ENCODE measurements at regions not wholly inside any gene's neighbourhood (a gene's known extent, or its start where the extent isn't known, plus 50 kb on each side); places are given as distances from the start of the nearest gene placed in this dataset.

GRCh38 chr15:46858150-46858549, 859.2 kb upstream of the SEMA6D start:
- Histone ChIP-seq H3K4ac (ENCODE audit: low read depth, low read length) (no peak overlapping the region), H3K56ac (ENCODE audit: extremely low read depth, insufficient read depth, low read length) (no peak overlapping the region), H2BK15ac (ENCODE audit: low read depth, low read length) (no peak overlapping the region), H4K8ac (ENCODE audit: low read depth in 2 of 2, low read length in 2 of 2) (no peak overlapping the region), H3K14ac (replicated peaks; ENCODE audit: low read depth, low read length) (no peak overlapping the region), H2BK5ac (ENCODE audit: low read depth, low read length, poor library complexity, severe bottlenecking) (no peak overlapping the region), H4K5ac (ENCODE audit: low read depth, low read length) (no peak overlapping the region), H2BK120ac (ENCODE audit: low read depth, low read length) (no peak overlapping the region), H3K27me3 (ENCODE audit: control insufficient read depth, insufficient read depth, low read length) (no peaks in the 10 kb centered on the region), H3K9me1 (ENCODE audit: insufficient read depth, low read length) (no peaks in the 10 kb centered on the region), H3K4me1 (ENCODE audit: control insufficient read depth, insufficient read depth, low read length) (no peaks in the 10 kb centered on the region), H3K27ac (ENCODE audit: insufficient read depth, low read length) (no peak overlapping the region), H2AK9ac (replicated peaks; ENCODE audit: low read depth, low read length, poor library complexity) (no peak overlapping the region), H2AK5ac (ENCODE audit: low read depth, low read length) (no peak overlapping the region), H2BK20ac (ENCODE audit: low read depth, low read length) (no peak overlapping the region), H3K9ac (ENCODE audit: low read depth, low read length) (no peak overlapping the region), H3K23ac (ENCODE audit: low read depth, low read length) (no peak overlapping the region), H3K9me3 (ENCODE audit: control insufficient read depth, insufficient read depth, low read length) (peaks cover 8% of the 10 kb centered on the region), H3K79me1 (ENCODE audit: low read depth in 1 of 2, low read length in 2 of 2) (no peaks in the 10 kb centered on the region), H3K18ac (ENCODE audit: low read depth, low read length) (no peak overlapping the region), H3K4me2 (ENCODE audit: low read depth, low read length) (no peak overlapping the region), H3K4me3 (ENCODE audit: insufficient read depth, low read depth, low read length) (no peak overlapping the region), H4K20me1 (ENCODE audit: insufficient read depth, low read length) (no peaks in the 10 kb centered on the region), H2AFZ (replicated peaks; ENCODE audit: low read length, poor library complexity) (no peak overlapping the region), H3K36me3 (ENCODE audit: control insufficient read depth, insufficient read depth, low read length) (no peaks in the 10 kb centered on the region), H4K91ac (ENCODE audit: insufficient read depth, low read depth, low read length) (no peak overlapping the region)
- ChIA-PET POLR2A (ENCODE audit: unreplicated experiment) (no interaction called here), CTCF (no interaction called here)
- ATAC-seq (ENCODE audit: low read depth) (no peak), DNase-seq (no peak)
- intact Hi-C loops (cut with micrococcal nuclease): no loop called here
- no TSS peak for BruUV-seq (replicated peaks)
- no CpG with 5 or more reads among the region's 3 CpGs for WGBS, 2 experiments (ENCODE audit: extremely low coverage in 2 of 2, insufficient read length in 1 of 2)
- TF ChIP-seq BHLHE40 (IDR thresholded peaks at IDR 0.05; ENCODE audit: low read depth, low read length) (no peak), MAFK (IDR thresholded peaks at IDR 0.05; ENCODE audit: low read depth, low read length) (no peak), ELK1 (IDR thresholded peaks at IDR 0.05; ENCODE audit: borderline replicate concordance, low read depth, low read length) (no peak), SMC3 (IDR thresholded peaks at IDR 0.05; ENCODE audit: low read depth, low read length) (no peak), USF2 (IDR thresholded peaks at IDR 0.05; ENCODE audit: low read depth, low read length) (no peak), FOS (IDR thresholded peaks at IDR 0.05; ENCODE audit: low read depth, low read length) (no peak), RCOR1 (IDR thresholded peaks at IDR 0.05; ENCODE audit: insufficient replicate concordance, low read length) (no peak), CEBPB (IDR thresholded peaks at IDR 0.05; ENCODE audit: low read depth, low read length) (no peak), MAZ (IDR thresholded peaks at IDR 0.05; ENCODE audit: borderline replicate concordance, low read depth, low read length) (no peak), RFX5 (IDR thresholded peaks at IDR 0.05; ENCODE audit: low read depth, low read length) (no peak), RAD21 (IDR thresholded peaks at IDR 0.05; ENCODE audit: low read length) (no peak), POLR2A (IDR thresholded peaks at IDR 0.05; ENCODE audit: low read depth, low read length) (no peak), CHD1 (IDR thresholded peaks at IDR 0.05; ENCODE audit: low read depth, low read length) (no peak), NFE2L2 (IDR thresholded peaks at IDR 0.05; ENCODE audit: low read depth, low read length) (no peak), MXI1 (IDR thresholded peaks at IDR 0.05; ENCODE audit: borderline replicate concordance, low read depth, low read length) (no peak), CTCF (conservative IDR thresholded peaks at IDR 0.05; ENCODE audit: low read depth, low read length) (no peak)
- dilution Hi-C loops (cut with HindIII; ENCODE audit: low sequenced_read_pairs, unreplicated experiment): no loop called here
- in situ Hi-C loops (cut with MboI; ENCODE audit: low sequenced_read_pairs): no loop called here

Measured in IMR-90 (cell line).